ENCODE measurements at regions not wholly inside any gene's neighbourhood (a gene's known extent, or its start where the extent isn't known, plus 50 kb on each side); places are given as distances from the start of the nearest gene placed in this dataset.
"Not testable (repeated sequence)": the region's sequence is repeated elsewhere in the genome, so short reads cannot be mapped to it uniquely, and the experiment has no call there.

GRCh38 chr10:6864142-6864541 is 284.1 kb upstream of the PRKCQ start:
- no peak for DNase-seq

GRCh38 chr10:6863381-6863780 is 283.3 kb upstream of the PRKCQ start:
- DNase-seq: no peak

- DNase-seq: no peak
These were observed 270.4 kb upstream of the PRKCQ start for GRCh38 chr10:6850452-6850851.

- DNase-seq: no peak
These were observed 267.5 kb upstream of the PRKCQ start for GRCh38 chr10:6847561-6847960.

- no peak for DNase-seq
These were observed 264.0 kb upstream of the PRKCQ start for GRCh38 chr10:6843894-6844650.

- peak; percentile 24 for DNase-seq
These were observed 263.4 kb upstream of the PRKCQ start for GRCh38 chr10:6843481-6843881.

GRCh38 chr10:6842722-6843121 is 262.6 kb upstream of the PRKCQ start:
- no peak for DNase-seq

- no peak for DNase-seq
These were observed 261.7 kb upstream of the PRKCQ start for GRCh38 chr10:6841761-6842160.

GRCh38 chr10:6840766-6841165 is 260.7 kb upstream of the PRKCQ start:
- no peak for DNase-seq

- DNase-seq: no peak
These were observed 260.2 kb upstream of the PRKCQ start for GRCh38 chr10:6840201-6840691.

- peak; percentile 12 for DNase-seq
These were observed 258.0 kb upstream of the PRKCQ start for GRCh38 chr10:6838118-6838517.

- DNase-seq: no peak
These were observed 253.5 kb upstream of the PRKCQ start for GRCh38 chr10:6833458-6834011.

GRCh38 chr10:6830981-6831380 is 250.9 kb upstream of the PRKCQ start:
- DNase-seq: not testable (repeated sequence)

GRCh38 chr10:6824793-6825192 is 244.7 kb upstream of the PRKCQ start:
- not testable (repeated sequence) for DNase-seq

- no peak for DNase-seq
These were observed 243.7 kb upstream of the PRKCQ start for GRCh38 chr10:6823770-6824169.

GRCh38 chr10:6819301-6819700 is 239.2 kb upstream of the PRKCQ start:
- DNase-seq: no peak

- DNase-seq: no peak
These were observed 237.7 kb upstream of the PRKCQ start for GRCh38 chr10:6817770-6818169.

- no peak for DNase-seq
These were observed 235.3 kb upstream of the PRKCQ start for GRCh38 chr10:6815346-6815745.

- no peak for DNase-seq
These were observed 233.8 kb upstream of the PRKCQ start for GRCh38 chr10:6813856-6814255.

GRCh38 chr10:6813306-6813705 is 233.2 kb upstream of the PRKCQ start:
- DNase-seq: no peak

GRCh38 chr10:6811153-6811552 is 231.1 kb upstream of the PRKCQ start:
- no peak for DNase-seq

- no peak for DNase-seq
These were observed 223.3 kb upstream of the PRKCQ start for GRCh38 chr10:6803427-6803783.

- no peak for DNase-seq
These were observed 222.8 kb upstream of the PRKCQ start for GRCh38 chr10:6802759-6803426.

- DNase-seq: no peak
These were observed 216.2 kb upstream of the PRKCQ start for GRCh38 chr10:6796231-6796630.

All from activated CD4-positive, alpha-beta T cell treated with anti-CD3 and anti-CD28 coated beads for 48 hours (primary cell).